GM13977 (cell line): ENCODE measurements at regions not wholly inside any gene's neighbourhood (a gene's known extent, or its start where the extent isn't known, plus 50 kb on each side); places are given as distances from the start of the nearest gene placed in this dataset.

Experiments
- DNase-seq: peaks from one replicate; pipeline ENCODE4 v3.0.0; 2012; ENCODE audit warnings: low spot score
- CTCF ChIP-seq: IDR thresholded peaks from 2 replicates; pipeline ENCODE4 v1.5.1; 2012; ENCODE audit warnings: mild to moderate bottlenecking, control low read depth; ENCODE audit not compliant: insufficient read depth; ENCODE audit errors: extremely low read depth, missing control alignments
- in situ Hi-C: fragments of 300-500 bp; cut with MboI; formaldehyde crosslinking; loops from one replicate; pipeline ENCODE4 v1.12.0; 2022; ENCODE audit warnings: low sequenced_read_pairs, low pct_unique_long_range_greater_than_20kb, mixed read lengths, inconsistent platforms; ENCODE audit not compliant: unreplicated experiment

- no peak for TF ChIP-seq CTCF
- no peak for DNase-seq
- in situ Hi-C loops: no loop called here
Observed at GRCh38 chr18:68445136-68445535, 269.8 kb downstream of the TMX3 start.

- no peak for DNase-seq
- in situ Hi-C loops: no loop called here
- no peak for TF ChIP-seq CTCF
Observed at GRCh38 chr18:68441241-68441640, 273.7 kb downstream of the TMX3 start.

- DNase-seq: no peak
- TF ChIP-seq CTCF: no peak
- in situ Hi-C loops: no loop called here
Observed at GRCh38 chr18:68440433-68440832, 274.5 kb downstream of the TMX3 start.

GRCh38 chr18:68439642-68440041 lies 275.3 kb downstream of the TMX3 start:
- no peak for TF ChIP-seq CTCF
- DNase-seq: no peak
- in situ Hi-C loops: no loop called here

GRCh38 chr18:68438983-68439382 lies 275.9 kb downstream of the TMX3 start:
- in situ Hi-C loops: no loop called here
- DNase-seq: no peak
- no peak for TF ChIP-seq CTCF

- DNase-seq: no peak
- in situ Hi-C loops: no loop called here
- no peak for TF ChIP-seq CTCF
Observed at GRCh38 chr18:68438536-68438935, 276.4 kb downstream of the TMX3 start.

GRCh38 chr18:68436485-68436884 lies 278.4 kb downstream of the TMX3 start:
- TF ChIP-seq CTCF: no peak
- in situ Hi-C loops: no loop called here
- DNase-seq: no peak
